ENCODE measurements at regions not wholly inside any gene's neighbourhood (a gene's known extent, or its start where the extent isn't known, plus 50 kb on each side); places are given as distances from the start of the nearest gene placed in this dataset.

DNA sequence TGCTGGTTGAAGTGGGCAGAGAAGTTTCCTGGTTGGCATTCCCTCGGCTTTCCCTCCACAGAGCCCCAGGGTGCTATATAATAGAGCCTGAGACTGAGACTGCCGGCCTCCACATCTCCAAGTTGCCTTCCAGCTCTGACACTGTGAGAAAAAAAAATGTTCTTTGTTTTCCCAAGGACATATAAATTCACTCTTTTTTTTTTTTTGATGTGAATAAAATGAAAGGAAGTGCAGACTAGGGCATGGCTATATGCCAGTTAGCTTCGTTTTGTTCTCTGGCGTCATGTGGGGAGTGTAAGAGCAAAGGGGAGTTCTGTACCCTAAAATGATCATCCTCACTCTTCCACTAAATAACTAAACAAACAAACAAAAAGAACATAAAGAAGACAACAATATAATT lies 101.6 kb downstream of the TNFSF18 start:
- intact Hi-C loops (cut with DNase I), result no loop called here
- no peaks in the 10 kb centered on the region for H3K27me3 ChIP-seq (ENCODE audit: control insufficient read depth, insufficient read depth, low read length)
- H3K27ac ChIP-seq (ENCODE audit: low read depth in 2 of 2, low read length in 2 of 2), result no peak overlapping the region
- no peak overlapping the region for H3K9ac ChIP-seq (ENCODE audit: low read length in 3 of 3)
- DNase-seq (no peak), FAIRE-seq (no peak)
- no peak overlapping the region for H3K4me3 ChIP-seq (ENCODE audit: low read length in 3 of 3)
- TF ChIP-seq, protein P1, sequence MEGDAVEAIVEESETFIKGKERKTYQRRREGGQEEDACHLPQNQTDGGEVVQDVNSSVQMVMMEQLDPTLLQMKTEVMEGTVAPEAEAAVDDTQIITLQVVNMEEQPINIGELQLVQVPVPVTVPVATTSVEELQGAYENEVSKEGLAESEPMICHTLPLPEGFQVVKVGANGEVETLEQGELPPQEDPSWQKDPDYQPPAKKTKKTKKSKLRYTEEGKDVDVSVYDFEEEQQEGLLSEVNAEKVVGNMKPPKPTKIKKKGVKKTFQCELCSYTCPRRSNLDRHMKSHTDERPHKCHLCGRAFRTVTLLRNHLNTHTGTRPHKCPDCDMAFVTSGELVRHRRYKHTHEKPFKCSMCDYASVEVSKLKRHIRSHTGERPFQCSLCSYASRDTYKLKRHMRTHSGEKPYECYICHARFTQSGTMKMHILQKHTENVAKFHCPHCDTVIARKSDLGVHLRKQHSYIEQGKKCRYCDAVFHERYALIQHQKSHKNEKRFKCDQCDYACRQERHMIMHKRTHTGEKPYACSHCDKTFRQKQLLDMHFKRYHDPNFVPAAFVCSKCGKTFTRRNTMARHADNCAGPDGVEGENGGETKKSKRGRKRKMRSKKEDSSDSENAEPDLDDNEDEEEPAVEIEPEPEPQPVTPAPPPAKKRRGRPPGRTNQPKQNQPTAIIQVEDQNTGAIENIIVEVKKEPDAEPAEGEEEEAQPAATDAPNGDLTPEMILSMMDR (IDR thresholded peaks at IDR 0.05; ENCODE audit: borderline replicate concordance, extremely low read depth, insufficient read depth), result no peak
- peaks cover 0 to 2% (median 0%) of the 10 kb centered on the region in 3 donors for H3K4me1 ChIP-seq (ENCODE audit: control insufficient read depth in 2 of 3, insufficient read depth in 2 of 3, low read depth in 1 of 3, low read length in 3 of 3)
- no peaks in the 10 kb centered on the region for H3K36me3 ChIP-seq (ENCODE audit: control insufficient read depth in 2 of 3, insufficient read depth in 3 of 3, low read length in 3 of 3)
- no peaks in the 10 kb centered on the region for H3K9me3 ChIP-seq (ENCODE audit: control insufficient read depth in 2 of 3, insufficient read depth in 1 of 3, low read length in 3 of 3)

DNA sequence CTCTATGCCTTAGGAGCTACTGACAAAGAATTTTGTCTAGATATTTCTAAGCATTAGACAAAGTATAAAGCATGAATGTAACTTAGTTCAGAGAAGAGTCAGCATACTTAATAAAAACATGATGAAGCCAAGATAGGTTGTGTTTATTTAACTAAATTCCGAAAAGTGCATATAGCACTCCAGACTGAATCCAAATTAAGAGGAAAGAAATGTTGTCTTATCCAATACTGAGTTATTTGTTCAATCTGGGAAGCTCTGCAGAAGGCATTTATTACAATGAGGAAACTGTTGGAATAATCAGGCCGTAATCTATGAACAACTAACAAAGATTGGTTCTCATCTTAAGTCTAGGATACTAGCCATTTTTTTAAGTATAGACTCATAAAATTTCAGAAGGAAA lies 100.2 kb downstream of the TNFSF18 start:
- H3K4me3 ChIP-seq (ENCODE audit: low read length in 3 of 3), result no peak overlapping the region
- no peaks in the 10 kb centered on the region for H3K9me3 ChIP-seq (ENCODE audit: control insufficient read depth in 2 of 3, insufficient read depth in 1 of 3, low read length in 3 of 3)
- intact Hi-C loops (cut with DNase I), result no loop called here
- FAIRE-seq, result no peak
- peaks cover 0 to 2% (median 0%) of the 10 kb centered on the region in 3 donors for H3K4me1 ChIP-seq (ENCODE audit: control insufficient read depth in 2 of 3, insufficient read depth in 2 of 3, low read depth in 1 of 3, low read length in 3 of 3)
- no peaks in the 10 kb centered on the region for H3K36me3 ChIP-seq (ENCODE audit: control insufficient read depth in 2 of 3, insufficient read depth in 3 of 3, low read length in 3 of 3)
- H3K9ac ChIP-seq (ENCODE audit: low read length in 3 of 3), result no peak overlapping the region
- no peak overlapping the region for H3K27ac ChIP-seq (ENCODE audit: low read depth in 2 of 2, low read length in 2 of 2)
- H3K27me3 ChIP-seq (ENCODE audit: control insufficient read depth, insufficient read depth, low read length), result no peaks in the 10 kb centered on the region
- TF ChIP-seq, protein P1 (IDR thresholded peaks at IDR 0.05; ENCODE audit: borderline replicate concordance, extremely low read depth, insufficient read depth), result no peak
- DNase-seq, result no peak

DNA sequence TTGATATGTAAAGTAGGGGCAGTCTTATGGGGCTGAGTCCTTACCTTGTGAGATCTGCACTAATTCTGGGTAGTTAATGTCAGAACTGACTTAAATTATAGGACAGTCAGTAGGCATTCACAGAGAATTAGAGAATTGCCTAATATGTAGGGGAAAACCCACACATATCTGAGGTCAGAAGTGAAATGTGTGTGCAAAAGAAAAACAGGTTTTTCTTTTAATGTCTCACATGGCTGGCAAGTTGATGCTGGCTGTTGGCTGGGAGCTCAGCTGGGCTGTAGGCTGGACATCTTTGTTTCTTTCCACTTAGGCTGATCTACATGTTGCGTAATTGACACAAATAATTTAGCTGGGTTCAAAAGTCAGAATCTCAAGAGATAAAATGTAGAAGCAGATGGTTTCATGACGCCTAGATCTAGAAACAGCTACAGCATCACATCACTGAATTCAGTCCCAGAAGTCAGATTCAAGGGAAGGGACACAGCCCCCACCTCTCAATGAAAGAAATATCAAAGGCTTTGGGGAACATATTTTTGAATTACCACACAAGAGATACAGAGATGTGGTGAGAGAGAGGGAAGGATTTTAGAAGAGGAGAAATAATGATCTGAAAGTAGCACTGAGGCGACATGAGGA lies 98.9 kb downstream of the TNFSF18 start:
- Histone ChIP-seq H3K36me3 (ENCODE audit: control insufficient read depth in 2 of 3, insufficient read depth in 3 of 3, low read length in 3 of 3) (no peaks in the 10 kb centered on the region), H3K9ac (ENCODE audit: low read length in 3 of 3) (no peak overlapping the region), H3K4me3 (ENCODE audit: low read length in 3 of 3) (no peak overlapping the region), H3K27ac (ENCODE audit: low read depth in 2 of 2, low read length in 2 of 2) (no peak overlapping the region), H3K4me1 (ENCODE audit: control insufficient read depth in 2 of 3, insufficient read depth in 2 of 3, low read depth in 1 of 3, low read length in 3 of 3) (peaks cover 0 to 2% (median 0%) of the 10 kb centered on the region in 3 donors), H3K27me3 (ENCODE audit: control insufficient read depth, insufficient read depth, low read length) (no peaks in the 10 kb centered on the region), H3K9me3 (ENCODE audit: control insufficient read depth in 2 of 3, insufficient read depth in 1 of 3, low read length in 3 of 3) (no peaks in the 10 kb centered on the region)
- FAIRE-seq (no peak), DNase-seq (peak in 1 of 5 donors; percentile 62)
- TF ChIP-seq, protein P1 (IDR thresholded peaks at IDR 0.05; ENCODE audit: borderline replicate concordance, extremely low read depth, insufficient read depth), result no peak
- intact Hi-C loops (cut with DNase I), result no loop called here

DNA sequence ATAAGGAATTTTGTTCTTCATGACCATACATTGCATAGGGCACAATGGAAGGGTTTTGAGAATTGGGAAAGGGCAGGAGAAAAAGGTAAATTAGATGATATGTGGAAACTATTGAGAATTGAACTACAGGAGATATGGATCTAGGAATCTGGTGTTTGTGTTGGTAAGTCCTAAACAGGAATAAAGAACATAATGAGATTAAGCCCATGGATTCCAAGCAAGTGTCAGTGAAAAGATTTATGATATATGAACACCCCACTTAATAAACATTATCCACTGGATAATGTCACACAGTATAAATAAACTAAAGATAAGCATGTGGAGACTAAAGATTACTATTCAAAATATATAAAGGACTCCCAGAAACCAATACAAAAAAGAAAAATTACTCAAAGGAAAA lies 98.2 kb downstream of the TNFSF18 start:
- intact Hi-C loops (cut with DNase I), result no loop called here
- no peaks in the 10 kb centered on the region for H3K9me3 ChIP-seq (ENCODE audit: control insufficient read depth in 2 of 3, insufficient read depth in 1 of 3, low read length in 3 of 3)
- no peaks in the 10 kb centered on the region for H3K27me3 ChIP-seq (ENCODE audit: control insufficient read depth, insufficient read depth, low read length)
- H3K9ac ChIP-seq (ENCODE audit: low read length in 3 of 3), result no peak overlapping the region
- TF ChIP-seq, protein P1 (IDR thresholded peaks at IDR 0.05; ENCODE audit: borderline replicate concordance, extremely low read depth, insufficient read depth), result no peak
- FAIRE-seq (no peak), DNase-seq (no peak)
- no peak overlapping the region for H3K27ac ChIP-seq (ENCODE audit: low read depth in 2 of 2, low read length in 2 of 2)
- peaks cover 0 to 2% (median 0%) of the 10 kb centered on the region in 3 donors for H3K4me1 ChIP-seq (ENCODE audit: control insufficient read depth in 2 of 3, insufficient read depth in 2 of 3, low read depth in 1 of 3, low read length in 3 of 3)
- no peaks in the 10 kb centered on the region for H3K36me3 ChIP-seq (ENCODE audit: control insufficient read depth in 2 of 3, insufficient read depth in 3 of 3, low read length in 3 of 3)
- H3K4me3 ChIP-seq (ENCODE audit: low read length in 3 of 3), result no peak overlapping the region
